NCI-H2081 treated with DMSO at 0.1 percent for 48 hours (cell line): ENCODE measurements at regions not wholly inside any gene's neighbourhood (a gene's known extent, or its start where the extent isn't known, plus 50 kb on each side); places are given as distances from the start of the nearest gene placed in this dataset.

Experiments
- DNase-seq: peaks from one replicate; lab custom pipeline; 2025; lab: John Stamatoyannopoulos, UW

DNA sequence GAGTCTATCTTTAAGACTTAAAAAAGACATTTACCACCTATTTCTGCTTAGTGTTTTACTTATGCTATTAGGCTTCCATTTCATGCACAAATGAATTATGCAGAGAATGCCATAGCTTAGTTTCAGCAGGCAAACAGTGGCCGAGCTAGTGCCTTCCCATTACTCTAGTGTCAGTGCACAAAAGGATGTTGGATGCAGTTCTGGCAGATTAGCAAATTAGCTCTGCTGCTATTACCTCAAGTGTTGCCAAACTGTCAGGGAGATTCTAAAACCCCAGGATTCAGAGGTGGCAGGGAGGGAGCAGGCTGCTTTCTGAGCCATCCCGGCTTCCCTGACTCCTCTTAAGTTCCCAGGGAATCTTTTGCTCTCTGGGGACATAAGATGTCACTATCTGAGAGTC is 209.4 kb upstream of the NCAM1 start:
- DNase-seq = no peak

DNA sequence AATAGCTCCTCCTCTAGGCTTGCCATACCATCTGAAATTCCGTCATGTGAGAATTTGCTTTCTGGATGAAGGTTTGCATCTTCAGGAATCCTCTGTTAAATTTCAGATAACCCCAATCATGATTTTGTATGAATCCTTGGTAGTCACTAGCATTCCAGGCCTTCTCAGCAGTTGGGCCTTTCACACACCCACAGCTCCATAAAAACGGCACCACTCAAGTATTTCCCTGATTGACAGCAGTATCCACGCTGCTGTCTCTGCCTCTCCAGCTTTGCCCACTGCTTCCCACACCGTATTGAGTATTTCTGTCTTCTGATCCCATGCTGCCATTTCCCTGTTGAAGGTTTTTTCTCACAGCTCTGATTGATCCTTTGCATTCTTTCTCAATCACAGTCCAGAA is 208.7 kb upstream of the NCAM1 start:
- no peak for DNase-seq

DNA sequence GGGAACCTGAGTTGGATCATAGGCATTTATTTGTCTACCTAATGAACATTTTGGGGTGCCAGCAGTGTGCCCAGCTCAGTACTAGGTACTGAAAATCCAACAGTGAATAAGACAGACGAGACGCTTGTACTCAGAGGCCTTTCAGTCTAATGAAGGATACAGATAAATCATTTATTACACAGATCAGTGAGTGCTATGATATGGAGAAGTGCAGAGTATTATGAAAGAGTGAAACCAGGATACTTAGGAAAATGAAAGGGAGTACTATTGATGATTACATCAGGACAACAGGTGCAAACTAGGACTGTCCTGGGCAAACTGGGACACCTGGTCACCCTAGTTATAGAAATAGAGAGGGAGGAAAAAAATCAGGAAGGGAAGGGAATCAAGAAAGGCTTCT is 207.5 kb upstream of the NCAM1 start:
- no peak for DNase-seq

DNA sequence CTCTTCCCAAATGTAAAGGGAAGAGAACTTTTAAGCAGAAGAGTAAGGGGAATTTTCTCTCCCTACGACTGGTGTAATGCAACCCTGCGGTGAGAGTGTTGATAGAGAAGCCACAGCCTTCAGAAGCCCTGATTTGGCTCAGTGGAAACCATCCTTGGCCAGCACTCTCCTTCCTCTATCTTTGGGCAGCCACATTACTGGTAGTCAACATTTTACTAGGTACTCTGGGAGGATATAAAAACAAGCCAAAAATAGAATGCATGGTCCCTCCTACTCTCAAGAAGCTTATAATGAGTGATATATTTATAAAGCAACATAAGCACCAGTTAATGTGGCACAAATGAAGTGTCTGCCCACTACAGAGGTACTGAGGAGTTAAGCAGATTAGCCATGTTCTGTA is 201.8 kb upstream of the NCAM1 start:
- no peak for DNase-seq

DNA sequence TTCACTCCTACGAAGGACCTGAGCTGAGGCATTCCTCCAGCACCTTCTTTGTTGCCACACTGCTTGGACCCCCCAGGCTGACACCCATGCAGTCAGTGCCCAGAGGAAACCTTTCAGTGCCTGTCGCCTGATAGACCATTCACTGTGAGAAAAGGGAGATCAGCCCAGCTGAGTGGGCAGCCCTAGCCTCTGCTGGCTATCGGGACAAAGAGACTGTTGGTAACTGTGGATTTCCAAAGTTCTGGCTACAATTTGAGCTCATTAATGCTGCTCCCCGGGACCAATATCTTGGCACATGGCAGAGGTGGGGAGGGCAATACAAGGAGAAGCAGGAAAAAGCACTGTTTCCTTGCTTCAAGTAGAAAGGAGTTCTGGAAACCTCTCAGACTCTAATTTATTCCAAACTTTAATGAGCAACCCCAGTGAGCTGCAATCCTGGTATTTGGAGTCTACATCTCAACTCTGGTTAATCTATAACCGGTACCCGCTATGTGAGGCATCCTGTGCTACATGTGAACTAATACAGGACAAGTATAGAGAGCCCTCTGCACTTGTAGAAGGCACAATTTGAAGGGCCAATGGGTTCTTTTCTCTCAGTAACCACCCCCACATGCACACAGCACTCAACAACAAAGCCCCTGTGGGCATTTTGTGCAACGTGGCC is 200.7 kb upstream of the NCAM1 start:
- DNase-seq = no peak

DNA sequence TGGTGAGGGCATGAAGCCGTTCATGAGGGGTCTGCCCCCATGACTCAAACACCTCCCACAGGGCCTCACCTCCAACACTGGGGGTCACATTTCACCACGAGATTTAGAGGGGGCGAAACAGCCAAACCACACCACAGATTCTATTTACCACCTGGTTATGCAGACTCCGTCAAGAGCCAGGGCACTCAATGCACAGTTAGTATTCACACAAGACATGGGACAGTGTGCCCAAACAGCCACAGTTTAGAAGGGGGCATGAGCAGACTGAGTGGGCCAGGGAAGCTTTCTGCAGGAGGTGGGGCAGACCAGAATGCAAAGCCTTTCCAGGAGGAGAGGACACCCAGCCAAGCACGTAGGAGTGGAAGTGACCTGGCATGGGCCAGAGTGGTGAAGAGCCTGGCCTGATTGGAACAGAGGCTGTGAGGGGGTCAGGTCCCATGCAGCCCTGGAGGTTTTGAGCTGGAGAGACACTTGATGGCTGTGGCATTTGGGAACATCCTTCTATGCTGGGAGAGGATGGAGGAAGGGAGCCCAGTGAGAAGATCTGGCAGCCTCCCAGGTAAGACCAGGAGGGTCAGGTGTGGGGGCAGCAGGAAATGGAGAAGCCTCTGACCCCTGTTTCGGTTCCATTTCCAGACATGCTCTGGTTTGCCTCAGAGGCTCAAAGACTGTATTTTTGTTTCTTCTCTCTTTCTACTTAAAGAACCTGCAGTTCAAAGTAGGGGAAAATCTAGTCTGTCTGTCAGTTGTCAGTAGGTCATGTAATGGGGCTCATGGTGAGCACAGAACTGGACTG is 199.1 kb upstream of the NCAM1 start:
- no peak for DNase-seq

DNA sequence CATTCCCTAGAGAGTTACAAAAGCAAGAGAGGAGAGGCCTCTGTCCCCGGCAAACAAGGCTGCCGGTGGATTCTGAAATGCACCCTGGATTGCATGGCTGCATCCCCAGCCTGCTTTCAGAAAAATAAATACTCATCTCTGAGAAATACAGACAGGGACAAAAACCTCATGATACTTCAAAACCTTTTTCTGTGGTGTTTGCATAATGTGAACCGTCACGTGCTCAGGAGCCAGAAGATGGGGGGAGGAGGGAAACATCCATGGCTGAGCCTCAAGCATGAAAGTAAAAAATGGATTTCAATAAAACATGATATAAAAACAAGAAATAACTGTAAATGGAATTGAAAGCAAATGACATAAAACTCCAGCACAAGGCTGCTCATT is 198.5 kb upstream of the NCAM1 start:
- DNase-seq = no peak

DNA sequence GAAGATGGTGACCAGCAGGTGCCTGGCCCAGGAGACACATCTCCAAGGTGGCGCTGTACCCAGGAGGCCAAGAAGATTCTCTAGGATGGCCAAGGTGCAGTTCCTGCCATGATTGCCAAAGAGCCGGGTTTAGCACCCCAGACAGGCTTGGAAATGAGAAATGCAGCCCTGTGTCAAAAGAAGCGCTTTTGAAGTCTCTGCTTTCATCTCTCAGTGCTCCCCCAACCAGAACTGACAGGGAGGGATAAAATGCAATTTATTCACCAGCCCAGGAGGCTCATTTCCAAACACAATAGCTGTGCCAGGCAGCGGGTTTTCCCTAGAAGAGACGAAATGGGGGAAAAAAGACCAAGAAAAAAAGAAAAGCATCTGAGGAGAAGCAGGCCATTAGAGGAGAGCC is 195.9 kb upstream of the NCAM1 start:
- DNase-seq = no peak

DNA sequence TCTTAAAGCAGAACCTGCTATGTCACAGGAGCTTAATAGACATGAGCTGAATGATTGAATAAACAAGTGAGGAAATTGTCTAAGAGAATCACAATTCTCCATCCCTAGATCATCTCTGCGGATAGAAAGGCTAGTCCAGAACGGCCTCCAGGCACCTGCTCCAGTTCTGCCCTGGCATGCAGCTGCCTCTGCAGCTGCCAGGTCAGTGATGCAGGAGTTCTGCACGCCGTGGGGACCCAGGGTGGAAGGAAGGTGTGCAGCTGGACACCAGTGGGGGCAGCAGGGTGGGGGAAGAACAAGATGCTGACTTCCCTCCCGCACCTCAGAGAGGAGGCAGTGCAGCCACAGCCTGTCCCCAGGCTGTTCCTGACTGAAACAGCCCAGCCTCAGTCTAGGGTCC is 192.1 kb upstream of the NCAM1 start:
- no peak for DNase-seq

DNA sequence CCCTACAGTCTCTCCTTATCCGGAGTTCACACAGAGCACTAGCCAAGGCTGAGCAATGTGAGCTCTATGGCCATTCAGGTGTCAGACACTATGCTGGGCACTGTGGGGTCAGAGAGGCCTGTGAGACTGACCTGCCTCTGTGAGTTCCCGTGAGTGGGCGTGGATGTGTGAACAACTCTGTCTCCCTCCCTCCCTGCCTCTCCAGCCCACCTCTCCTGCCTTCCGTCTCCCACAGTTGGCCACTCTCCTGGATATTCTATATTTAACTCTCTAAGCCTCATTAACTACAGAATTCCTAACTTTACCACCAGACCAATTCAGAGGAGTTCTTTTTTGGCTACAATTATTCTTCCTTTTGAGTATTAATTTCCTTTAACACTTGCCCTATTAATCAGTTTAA is 191.6 kb upstream of the NCAM1 start:
- DNase-seq = no peak

DNA sequence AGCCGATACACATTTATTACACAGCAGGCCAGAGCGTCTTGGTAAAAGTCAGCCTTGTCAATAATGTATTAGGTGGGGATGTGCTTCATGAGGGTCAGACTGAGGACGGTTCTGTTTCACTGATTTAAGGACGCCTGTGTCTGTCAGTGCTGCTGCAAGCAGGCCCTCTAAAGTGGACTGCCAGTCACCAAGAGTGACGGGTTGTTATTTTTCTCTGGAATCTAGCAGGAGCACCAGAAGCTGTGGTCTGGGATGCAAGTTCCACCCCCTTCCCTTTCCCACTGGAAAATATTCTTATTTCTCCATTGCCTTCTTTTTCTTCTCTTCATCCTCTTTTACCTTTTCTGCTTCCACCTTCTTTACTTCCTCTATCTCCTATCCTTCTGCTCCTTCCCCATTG is 191.2 kb upstream of the NCAM1 start:
- DNase-seq = no peak

DNA sequence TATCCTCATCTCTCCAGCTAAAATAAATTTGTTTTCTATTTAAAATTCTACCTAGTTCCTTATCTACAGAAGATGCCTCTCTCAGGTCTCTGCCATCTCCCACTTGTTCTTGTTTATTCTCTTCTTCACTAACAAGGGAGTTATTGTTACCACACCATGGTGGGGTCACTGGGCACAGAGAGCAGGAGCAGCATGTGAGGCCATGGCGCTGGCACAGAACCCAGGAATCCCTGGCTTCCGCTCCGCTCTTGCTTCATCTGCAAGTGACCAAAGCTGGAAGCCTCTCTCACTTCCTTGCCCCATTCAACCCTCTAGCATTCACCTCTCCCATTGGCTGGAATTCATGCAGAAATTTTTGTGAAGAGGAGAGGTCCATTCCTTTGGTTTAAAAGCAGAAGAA is 190.7 kb upstream of the NCAM1 start:
- no peak for DNase-seq

DNA sequence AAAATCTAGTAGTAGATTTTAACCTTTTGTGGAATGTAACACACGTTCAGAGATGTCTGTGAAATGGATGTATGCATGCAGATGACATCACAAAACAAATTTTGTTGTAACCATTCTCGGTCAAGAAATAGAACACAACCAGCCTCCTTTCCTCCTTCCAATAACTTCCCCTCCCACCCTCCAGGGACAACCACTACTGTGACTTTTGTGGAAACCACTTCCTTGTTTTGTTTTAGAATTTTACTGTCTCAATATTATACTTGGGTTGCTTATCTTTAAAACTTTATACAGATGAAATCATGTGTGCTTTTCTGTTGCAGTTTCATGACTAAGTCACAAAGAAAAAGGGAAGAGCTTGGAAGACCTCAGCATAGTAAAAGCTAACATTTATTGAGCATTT is 189.4 kb upstream of the NCAM1 start:
- DNase-seq = no peak

DNA sequence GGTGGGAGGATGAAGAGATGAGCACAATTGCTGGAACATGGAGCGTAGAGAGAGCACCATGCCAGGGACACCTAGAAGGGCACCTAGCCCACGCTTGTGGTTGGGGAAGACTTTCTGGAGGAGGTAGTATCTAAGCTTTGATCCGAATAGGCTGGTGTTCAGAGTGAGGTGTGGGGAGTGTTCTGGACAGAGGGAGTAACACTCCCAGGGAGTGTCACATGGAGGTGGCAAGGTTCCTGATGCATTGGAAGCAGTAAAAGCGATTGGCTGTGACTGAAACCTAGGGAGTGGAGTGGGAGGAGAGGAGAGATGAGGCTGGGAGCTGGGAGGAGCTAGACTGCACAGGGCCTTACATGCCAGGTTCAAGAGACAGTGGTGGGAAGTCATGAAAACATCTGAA is 188.0 kb upstream of the NCAM1 start:
- DNase-seq = no peak

DNA sequence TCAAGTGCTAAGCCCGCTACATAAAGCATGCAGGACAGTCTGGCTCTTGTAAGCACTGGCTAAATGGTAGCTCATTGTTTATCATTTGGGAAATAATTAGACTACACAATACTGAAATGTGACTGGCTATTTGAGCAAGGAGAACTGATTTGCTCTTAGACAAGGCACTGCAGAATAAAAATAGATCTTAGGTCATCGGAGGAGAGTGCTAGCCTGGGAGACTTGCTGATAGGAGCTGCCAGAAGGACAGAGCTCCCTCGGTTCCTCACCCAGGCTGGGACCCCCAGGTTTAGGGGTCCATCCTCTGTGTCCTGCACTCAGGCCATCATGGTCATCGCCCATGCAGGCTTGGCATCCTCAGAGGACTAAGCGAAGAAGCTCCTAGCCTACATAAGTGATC is 184.4 kb upstream of the NCAM1 start:
- no peak for DNase-seq

DNA sequence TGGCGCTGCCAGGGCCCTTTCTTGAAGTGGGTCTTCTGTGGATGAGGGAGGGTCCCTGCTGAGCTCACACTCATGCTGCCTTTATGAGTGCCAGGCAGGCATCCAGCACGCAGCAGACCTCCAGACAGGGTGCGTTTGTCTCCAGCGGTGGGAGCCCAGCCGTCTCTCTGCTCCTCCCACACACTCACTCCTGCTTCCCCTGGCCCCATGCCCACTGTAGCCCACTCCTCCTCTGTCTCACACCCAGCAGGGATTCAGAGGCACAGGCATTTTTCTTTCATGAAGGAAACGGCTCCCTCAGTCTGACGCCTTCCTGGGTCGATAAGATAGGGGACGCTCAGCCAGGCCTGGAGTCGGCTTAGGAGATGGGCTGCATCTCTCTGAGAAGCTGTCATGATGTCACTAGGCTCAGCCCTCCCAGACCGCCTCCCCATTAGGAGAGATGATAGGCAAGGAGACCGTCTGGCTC is 183.9 kb upstream of the NCAM1 start:
- DNase-seq = no peak

DNA sequence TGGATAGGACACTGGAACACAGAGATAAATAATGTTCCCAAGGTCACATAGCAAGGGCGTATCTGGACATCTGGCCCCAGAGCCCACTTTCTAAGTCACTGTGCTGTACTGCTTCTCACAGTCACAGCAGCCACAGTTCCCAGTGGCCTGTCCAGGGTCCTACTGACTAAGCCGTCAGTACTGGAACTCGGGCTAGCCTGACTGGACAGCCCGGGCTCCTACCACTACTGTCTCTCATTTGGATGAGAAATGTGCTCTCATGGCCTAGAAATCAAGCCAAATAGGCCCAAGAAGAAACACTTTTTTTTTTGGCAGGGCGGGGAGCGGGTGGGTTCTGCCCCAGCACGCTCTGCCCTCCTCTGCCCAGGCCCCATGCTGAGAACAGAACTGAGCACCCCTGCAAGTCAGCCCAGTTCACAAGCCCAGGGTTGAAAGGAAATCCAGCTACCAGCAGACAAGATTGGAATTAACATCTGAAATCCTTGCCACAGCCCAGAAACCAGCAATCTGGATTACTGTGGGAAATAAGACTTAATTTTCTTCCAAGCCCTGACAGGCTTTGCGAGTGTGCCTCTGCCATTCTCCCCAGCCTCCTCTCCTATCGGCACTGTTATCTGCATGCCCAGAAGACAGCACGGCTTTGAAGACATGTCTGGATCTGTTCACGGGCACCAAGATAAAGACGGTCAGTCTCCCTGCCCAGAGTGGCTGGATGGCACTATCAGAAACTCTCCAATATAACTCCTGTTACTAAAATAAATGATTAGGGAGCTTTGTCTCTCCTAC is 182.9 kb upstream of the NCAM1 start:
- DNase-seq = no peak

DNA sequence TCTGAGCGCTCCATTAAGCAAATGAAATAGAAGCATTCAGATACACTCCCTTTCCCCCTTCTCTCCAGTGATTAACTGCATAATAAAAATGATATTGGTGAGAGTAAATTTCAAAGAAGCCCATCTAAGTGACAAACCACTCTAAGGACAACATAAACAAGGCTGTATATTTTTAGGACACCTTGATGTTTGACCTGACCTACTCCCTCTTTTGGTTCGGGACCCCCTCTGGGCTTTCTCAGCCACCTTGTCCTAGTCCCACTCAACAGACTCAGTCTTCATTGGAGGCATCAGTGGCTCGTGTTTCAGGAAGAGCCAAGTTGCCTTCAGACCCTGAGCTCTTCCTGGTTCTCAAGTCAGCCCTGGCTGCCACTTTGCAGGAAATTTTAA is 182.3 kb upstream of the NCAM1 start:
- DNase-seq = no peak

DNA sequence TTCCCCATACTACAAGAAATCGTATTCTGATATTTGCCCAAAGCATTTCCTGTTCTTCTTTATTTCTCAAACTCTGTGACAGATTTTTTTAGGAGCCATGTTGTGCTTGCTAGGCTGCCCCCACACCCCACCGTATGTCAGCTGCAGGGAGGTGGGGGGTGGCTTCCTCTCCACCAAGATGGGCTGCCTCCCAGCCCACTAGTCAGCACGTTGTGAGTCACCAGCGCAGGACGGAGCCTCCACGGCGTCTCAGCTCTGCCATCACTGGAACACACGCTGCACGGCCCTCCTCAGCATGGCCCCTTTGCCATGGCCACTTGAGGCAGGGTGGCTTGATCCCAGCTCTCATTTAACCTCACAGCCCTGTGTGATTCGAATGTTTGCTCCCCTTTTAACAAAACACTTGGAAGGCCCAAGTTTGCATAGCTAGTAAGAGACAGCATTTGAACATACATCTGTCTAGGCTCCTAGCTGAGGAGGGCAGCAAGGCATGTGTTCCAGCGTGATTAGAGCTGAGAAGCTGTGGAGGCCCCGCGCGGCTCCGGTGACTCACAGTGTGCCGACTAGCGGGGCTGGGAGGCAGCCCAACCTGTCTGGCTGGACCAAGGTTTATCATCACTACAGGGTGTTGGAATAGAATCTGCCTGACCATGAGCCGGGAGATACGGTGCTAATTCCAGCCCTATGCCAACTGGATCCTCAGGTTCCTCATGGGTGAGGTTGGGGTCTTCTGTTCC is 180.7 kb upstream of the NCAM1 start:
- DNase-seq = no peak

DNA sequence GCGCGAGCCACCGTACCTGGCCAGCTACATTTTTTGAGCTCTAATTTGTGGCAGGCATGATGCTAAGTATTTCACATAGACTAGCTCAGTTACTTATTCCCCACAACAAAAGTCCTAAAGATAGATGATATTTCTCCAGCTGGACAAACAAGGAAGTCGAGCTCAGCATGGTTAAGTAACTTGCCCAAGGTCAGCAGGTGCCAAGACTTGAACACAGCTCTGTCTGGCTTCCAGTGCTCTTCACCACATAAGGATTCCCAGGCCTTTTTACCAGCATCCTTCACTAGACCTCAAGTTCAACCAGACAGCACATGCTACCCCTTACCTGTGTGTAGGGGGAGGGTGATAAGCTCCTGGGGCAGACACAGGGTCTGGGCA is 177.3 kb upstream of the NCAM1 start:
- DNase-seq = no peak

DNA sequence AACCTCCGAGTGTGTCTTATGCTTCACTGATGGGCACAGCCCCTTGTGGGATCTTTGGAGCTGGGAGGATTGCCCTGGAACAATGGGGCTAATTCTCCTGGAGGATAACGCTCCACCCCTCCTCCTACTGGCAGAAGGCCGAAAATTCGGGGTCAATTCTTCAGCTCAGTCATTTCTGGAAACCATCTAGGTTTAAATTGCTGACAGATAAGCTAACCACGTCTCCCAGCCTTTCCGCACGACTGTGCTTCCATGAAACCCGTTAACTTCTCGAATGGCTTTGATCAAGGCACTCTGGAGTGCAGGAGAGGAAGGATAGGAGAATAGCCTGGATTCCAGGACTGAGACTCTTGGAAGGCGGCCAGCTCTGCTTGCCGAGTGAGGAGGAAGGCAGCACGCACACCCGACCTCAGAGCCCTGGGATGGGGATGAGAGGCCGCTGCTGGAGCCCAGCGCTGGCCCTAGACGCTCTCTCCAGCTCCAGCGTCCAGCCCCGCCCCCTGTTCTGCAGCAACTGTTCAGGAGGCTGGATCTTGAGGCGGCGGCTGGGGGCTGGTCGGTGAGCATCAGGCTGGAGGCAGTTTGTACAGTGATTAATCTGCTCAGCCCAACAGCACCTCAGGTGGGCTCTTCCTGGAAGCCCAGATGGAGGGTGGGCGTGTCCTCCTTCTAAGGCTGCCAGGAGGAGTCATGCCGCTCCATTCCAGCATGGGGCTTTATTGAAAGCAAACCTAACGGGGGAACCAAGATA is 176.7 kb upstream of the NCAM1 start:
- no peak for DNase-seq

DNA sequence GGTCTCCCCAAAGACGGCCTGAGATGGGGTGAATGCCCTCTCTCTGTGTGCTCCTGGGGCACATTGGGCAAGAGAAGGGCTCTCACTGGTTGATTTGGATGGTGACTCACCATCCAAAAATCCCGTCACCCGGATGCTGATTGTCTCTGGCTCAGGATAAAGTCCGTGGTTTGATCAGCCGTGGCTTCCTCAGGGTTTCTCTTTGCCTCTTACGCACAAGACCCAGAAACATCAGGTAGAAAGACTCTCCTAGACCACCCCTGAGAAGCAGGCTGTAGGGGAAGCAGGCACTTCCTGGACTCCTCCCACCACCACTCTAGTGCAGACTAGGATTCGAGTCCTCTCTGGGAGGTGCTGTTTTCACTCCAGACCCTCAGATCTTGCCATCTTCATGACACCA is 176.1 kb upstream of the NCAM1 start:
- no peak for DNase-seq
